ENCODE measurements at regions not wholly inside any gene's neighbourhood (a gene's known extent, or its start where the extent isn't known, plus 50 kb on each side); places are given as distances from the start of the nearest gene placed in this dataset.

GRCh38 chr21:32065654-32066053, 192.8 kb downstream of the HUNK start:
- ChIA-PET CTCF (no interaction called here), POLR2A (no interaction called here)
- Mint-ChIP-seq H3K27me3 (peaks cover 6% of the 10 kb centered on the region), H3K4me1 (no peaks in the 10 kb centered on the region), H3K9me3 (ENCODE audit: insufficient read depth) (no peaks in the 10 kb centered on the region), H3K27ac (no peak overlapping the region), H3K4me3 (no peak overlapping the region)
- H3K9ac ChIP-seq (ENCODE audit: low read length), result no peak overlapping the region
- 95% methylated on average over 3 of the region's 10 CpGs for WGBS (ENCODE audit: insufficient coverage)
- H3K4me2 ChIP-seq (replicated peaks; ENCODE audit: low read depth, low read length, poor library complexity, severe bottlenecking), result no peak overlapping the region
- H2AFZ ChIP-seq (ENCODE audit: insufficient read depth, low read depth, low read length, poor library complexity, severe bottlenecking), result no peak overlapping the region
- TF ChIP-seq CTCF (IDR thresholded peaks at IDR 0.05) (no peak), EZH2 (IDR thresholded peaks at IDR 0.05; ENCODE audit: borderline replicate concordance, insufficient read depth, low read depth, low read length, poor library complexity, severe bottlenecking) (no peak)
- H3K27me3 ChIP-seq (replicated peaks in 1 of 4; ENCODE audit: control extremely low read depth in 1 of 4, control insufficient read depth in 3 of 4, insufficient read depth in 4 of 4, low read length in 3 of 4), result no peaks in the 10 kb centered on the region
- no peaks in the 10 kb centered on the region for H3K9me3 ChIP-seq (ENCODE audit: control extremely low read depth in 1 of 3, control insufficient read depth in 2 of 3, insufficient read depth in 1 of 3, low read length in 2 of 3)
- DNase-seq (no peak), ATAC-seq (ENCODE audit: low read depth) (no peak)
- no peaks in the 10 kb centered on the region for H3K4me1 ChIP-seq (ENCODE audit: control insufficient read depth in 2 of 2, insufficient read depth in 2 of 2, low read length in 2 of 2)
- intact Hi-C loops (cut with micrococcal nuclease), result no loop called here
- no peaks in the 10 kb centered on the region for H3K36me3 ChIP-seq (replicated peaks in 1 of 2; ENCODE audit: control extremely low read depth in 1 of 2, control insufficient read depth in 1 of 2, extremely low read depth in 1 of 2, insufficient read depth in 2 of 2, low read length in 1 of 2)
- H4K20me1 ChIP-seq (ENCODE audit: control insufficient read depth, insufficient read depth, low read length, poor library complexity, severe bottlenecking), result no peaks in the 10 kb centered on the region
- no peak overlapping the region for H3K4me3 ChIP-seq (ENCODE audit: control extremely low read depth in 1 of 5, extremely low read depth in 1 of 5, insufficient read depth in 1 of 5, low read depth in 2 of 5, low read length in 4 of 5)
- no peaks in the 10 kb centered on the region for H3K79me2 ChIP-seq (ENCODE audit: control insufficient read depth, insufficient read depth, low read length)
- H3K27ac ChIP-seq (ENCODE audit: low read length in 2 of 2), result no peak overlapping the region

- Histone ChIP-seq H2AFZ (ENCODE audit: insufficient read depth, low read depth, low read length, poor library complexity, severe bottlenecking) (no peak overlapping the region), H3K27ac (ENCODE audit: low read length in 2 of 2) (no peak overlapping the region), H3K9ac (ENCODE audit: low read length) (no peak overlapping the region), H3K36me3 (replicated peaks in 1 of 2; ENCODE audit: control extremely low read depth in 1 of 2, control insufficient read depth in 1 of 2, extremely low read depth in 1 of 2, insufficient read depth in 2 of 2, low read length in 1 of 2) (no peaks in the 10 kb centered on the region), H3K9me3 (ENCODE audit: control extremely low read depth in 1 of 3, control insufficient read depth in 2 of 3, insufficient read depth in 1 of 3, low read length in 2 of 3) (no peaks in the 10 kb centered on the region), H3K4me2 (replicated peaks; ENCODE audit: low read depth, low read length, poor library complexity, severe bottlenecking) (no peak overlapping the region), H4K20me1 (ENCODE audit: control insufficient read depth, insufficient read depth, low read length, poor library complexity, severe bottlenecking) (no peaks in the 10 kb centered on the region), H3K27me3 (replicated peaks in 1 of 4; ENCODE audit: control extremely low read depth in 1 of 4, control insufficient read depth in 3 of 4, insufficient read depth in 4 of 4, low read length in 3 of 4) (no peaks in the 10 kb centered on the region), H3K79me2 (ENCODE audit: control insufficient read depth, insufficient read depth, low read length) (no peaks in the 10 kb centered on the region), H3K4me1 (ENCODE audit: control insufficient read depth in 2 of 2, insufficient read depth in 2 of 2, low read length in 2 of 2) (no peaks in the 10 kb centered on the region), H3K4me3 (ENCODE audit: control extremely low read depth in 1 of 5, extremely low read depth in 1 of 5, insufficient read depth in 1 of 5, low read depth in 2 of 5, low read length in 4 of 5) (no peak overlapping the region)
- no peak overlapping the region for H3K27ac Mint-ChIP-seq
- CTCF ChIA-PET, result interaction anchor here (0.6 kb wide), 1 partner anchor 41 kb away, joined by 4 read pairs; no protein-coding TSS in a partner anchor
- ATAC-seq (ENCODE audit: low read depth) (no peak), DNase-seq (no peak)
- H3K4me3 Mint-ChIP-seq, result no peak overlapping the region
- TF ChIP-seq EZH2 (IDR thresholded peaks at IDR 0.05; ENCODE audit: borderline replicate concordance, insufficient read depth, low read depth, low read length, poor library complexity, severe bottlenecking), result no peak
- no peak for TF ChIP-seq CTCF (IDR thresholded peaks at IDR 0.05)
- POLR2A ChIA-PET, result no interaction called here
- 100% methylated on average over 4 of the region's 6 CpGs for WGBS (ENCODE audit: insufficient coverage)
- peaks cover under 1% of the 10 kb centered on the region for H3K9me3 Mint-ChIP-seq (ENCODE audit: insufficient read depth)
- intact Hi-C loops (cut with micrococcal nuclease), result no loop called here
- H3K27me3 Mint-ChIP-seq, result peaks cover 6% of the 10 kb centered on the region
- no peaks in the 10 kb centered on the region for H3K4me1 Mint-ChIP-seq
Measured at GRCh38 chr21:32064281-32064910, 191.6 kb downstream of the HUNK start.
